DMS79 (cell line): ENCODE measurements at regions not wholly inside any gene's neighbourhood (a gene's known extent, or its start where the extent isn't known, plus 50 kb on each side); places are given as distances from the start of the nearest gene placed in this dataset.
"Not testable (repeated sequence)": the region's sequence is repeated elsewhere in the genome, so short reads cannot be mapped to it uniquely, and the experiment has no call there.

Experiments used
- DNase-seq: peaks from one replicate; lab custom pipeline; 2025; lab: John Stamatoyannopoulos, UW

GRCh38 chr2:209305746-209306196, 118.1 kb upstream of the MAP2 start:
- no peak for DNase-seq

DNA sequence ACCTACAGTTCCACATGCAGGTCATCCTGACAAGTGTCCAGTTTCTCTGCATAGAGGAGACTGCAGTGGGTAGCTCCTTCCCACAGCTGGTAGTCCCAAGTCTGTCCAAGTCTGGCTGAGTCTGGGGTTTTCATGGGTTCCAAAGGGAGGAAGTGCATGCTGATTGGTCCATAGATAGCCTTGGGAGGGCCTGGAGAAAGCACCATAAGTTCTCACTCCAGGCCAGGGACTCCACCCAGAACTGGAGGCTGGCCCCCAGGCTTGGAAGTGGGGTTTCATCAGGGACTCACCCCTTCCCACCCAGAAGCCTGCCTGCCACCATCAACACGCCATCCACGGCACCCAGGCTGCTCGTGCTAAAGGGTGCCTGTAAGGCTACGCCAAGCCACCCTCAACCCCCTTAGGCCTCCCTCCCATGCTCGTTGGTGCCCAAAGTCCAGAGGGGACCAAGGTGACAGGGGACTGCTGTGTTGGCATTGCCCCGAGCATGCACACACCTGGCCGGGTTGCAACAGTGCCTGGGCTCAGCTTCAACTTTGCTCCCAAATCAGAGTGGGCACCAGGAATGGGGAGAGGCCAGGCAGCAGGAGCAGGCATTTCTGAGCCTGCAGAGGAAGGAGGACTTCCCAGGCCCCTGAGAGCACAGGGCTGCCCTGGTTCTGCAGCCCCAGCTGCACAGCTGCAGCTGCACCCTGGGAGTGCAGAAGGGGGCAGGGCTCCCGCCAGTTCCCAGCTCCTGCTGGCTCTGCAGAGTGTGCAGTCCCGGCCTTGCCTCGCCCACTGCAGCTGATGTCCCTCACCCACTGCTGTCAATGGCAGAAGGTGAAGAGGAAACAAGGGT, 116.5 kb upstream of the MAP2 start:
- no peak for DNase-seq

GRCh38 chr2:209308415-209308814, 115.4 kb upstream of the MAP2 start:
- no peak for DNase-seq

- DNase-seq: no peak
These were observed 111.9 kb upstream of the MAP2 start for GRCh38 chr2:209311948-209312347.

GRCh38 chr2:209312450-209312849, 111.4 kb upstream of the MAP2 start:
- DNase-seq: not testable (repeated sequence)

DNA sequence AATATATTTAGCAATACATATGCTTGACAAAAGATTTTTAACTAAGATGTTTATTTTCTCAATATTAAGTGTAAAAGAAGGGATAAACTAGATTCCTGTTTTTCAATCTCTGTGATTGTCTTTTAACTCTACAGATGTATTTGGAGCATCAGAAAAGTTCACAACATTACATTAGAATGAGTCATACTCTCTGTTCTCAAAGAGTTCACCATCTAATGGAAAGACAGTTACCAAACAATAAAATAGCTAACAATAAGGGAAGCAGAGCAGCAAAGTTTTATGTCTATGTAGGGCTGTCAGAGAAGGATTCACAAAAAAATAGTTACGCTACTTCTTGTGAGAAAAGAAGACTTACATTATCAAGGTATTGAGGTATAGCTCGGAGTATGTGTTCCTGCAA, 109.2 kb upstream of the MAP2 start:
- DNase-seq: no peak

GRCh38 chr2:209316141-209316540, 107.7 kb upstream of the MAP2 start:
- no peak for DNase-seq

DNA sequence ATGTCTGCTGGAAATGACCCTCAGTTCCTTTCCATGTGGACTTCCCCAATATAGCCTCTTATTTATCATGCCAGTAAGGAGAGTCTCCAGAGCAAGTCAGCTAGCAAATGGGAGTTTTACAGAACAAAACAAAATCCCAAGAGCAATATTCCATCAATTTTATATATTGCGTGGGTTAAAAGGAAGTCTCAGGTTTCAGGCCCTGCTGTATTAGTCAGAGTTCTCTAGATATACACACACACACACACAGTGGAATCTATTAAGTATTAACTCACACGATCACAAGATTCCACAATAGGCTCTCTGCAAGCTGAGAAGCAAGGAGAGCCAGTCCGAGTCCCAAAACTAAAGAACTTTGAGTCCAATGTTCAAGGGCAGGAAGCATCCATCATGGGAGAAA, 102.8 kb upstream of the MAP2 start:
- no peak for DNase-seq

DNA sequence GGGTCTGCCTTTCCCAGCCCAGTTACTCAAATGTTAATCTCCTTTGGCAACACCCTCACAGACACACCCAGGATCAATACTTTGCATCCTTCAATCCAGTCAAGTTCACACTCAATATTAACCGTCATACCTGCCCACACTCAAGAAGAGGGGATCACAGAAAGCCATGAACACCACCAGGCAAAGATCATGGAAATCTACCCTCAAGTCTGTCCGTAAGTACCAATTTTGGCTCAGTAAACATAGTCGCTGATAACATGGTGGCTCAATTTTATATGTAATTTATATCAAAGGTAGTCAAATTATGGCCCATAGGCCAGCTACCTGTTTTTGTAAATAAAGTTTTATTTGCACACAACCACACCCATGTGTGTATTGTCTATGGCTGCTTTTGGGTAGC, 102.3 kb upstream of the MAP2 start:
- DNase-seq: no peak

DNA sequence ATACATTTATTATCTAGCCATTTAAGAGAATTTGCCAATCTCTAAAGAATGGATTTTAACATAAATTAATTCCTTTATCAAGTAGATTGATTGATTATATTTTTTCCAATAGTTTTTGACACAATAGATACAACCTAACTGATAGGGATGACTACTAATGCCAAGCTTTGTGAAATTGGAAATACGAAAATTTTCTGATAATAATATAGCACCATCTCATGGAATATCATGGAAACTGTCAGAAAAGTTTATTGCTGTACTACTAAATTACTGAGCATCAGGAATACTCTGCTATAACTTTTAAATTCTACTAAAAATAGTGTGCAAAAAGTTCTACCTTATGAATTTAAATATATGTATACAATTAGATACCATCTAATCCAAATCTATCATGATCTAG, 101.8 kb upstream of the MAP2 start:
- no peak for DNase-seq

- DNase-seq: no peak
These were observed 100.8 kb upstream of the MAP2 start for GRCh38 chr2:209322905-209323512.

DNA sequence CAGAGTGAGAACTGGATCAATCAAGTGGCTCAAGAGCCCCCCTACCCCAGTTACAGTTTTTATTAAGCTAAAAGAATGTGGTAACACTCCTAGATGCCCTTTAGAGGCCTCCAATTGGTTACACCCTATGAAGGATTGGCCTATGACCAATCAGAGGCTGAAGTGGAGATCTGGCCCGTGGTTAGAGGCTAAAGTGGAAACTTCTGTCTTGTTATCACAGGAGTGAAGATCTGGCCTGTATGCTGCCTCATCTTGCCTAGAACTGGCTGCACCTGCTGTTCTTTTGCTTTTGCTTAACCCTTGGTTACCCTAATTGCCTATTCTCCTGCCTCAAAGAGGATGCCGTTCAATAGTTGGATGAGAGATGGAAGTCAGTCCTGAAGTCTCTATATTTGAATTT, 100.1 kb upstream of the MAP2 start:
- no peak for DNase-seq

GRCh38 chr2:209324281-209324680, 99.6 kb upstream of the MAP2 start:
- DNase-seq: no peak

DNA sequence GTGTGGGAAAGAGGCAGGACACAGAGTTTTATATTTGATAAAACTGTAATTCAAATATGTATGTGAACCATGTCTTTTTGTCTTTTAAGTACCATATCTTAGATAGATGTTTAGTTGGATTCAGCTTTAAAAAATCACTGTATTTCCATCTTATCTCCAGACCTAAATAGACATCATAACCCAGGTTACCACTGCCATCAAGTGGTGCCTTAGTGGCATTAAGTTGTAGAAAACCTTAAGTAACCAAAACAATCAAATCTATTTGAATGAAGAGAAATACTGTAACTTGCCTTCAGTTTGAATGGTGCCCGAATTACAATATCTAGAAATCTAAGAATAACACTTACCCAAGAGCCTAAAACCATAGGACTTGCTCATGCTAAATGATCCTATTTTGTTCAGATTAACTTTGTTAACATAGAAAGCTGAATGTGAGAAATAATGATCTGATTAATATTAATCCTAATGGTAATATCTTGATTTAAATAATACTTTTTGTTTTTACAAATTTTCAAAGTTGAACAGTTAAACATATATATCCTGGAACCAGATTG, 92.5 kb upstream of the MAP2 start:
- DNase-seq: no peak

GRCh38 chr2:209334188-209335017, 89.4 kb upstream of the MAP2 start:
- DNase-seq: peak; percentile 41

GRCh38 chr2:209340522-209340921, 83.3 kb upstream of the MAP2 start:
- DNase-seq: no peak

GRCh38 chr2:209344349-209344748, 79.5 kb upstream of the MAP2 start:
- no peak for DNase-seq

- peak; percentile 31 for DNase-seq
These were observed 75.4 kb upstream of the MAP2 start for GRCh38 chr2:209348433-209348832.

DNA sequence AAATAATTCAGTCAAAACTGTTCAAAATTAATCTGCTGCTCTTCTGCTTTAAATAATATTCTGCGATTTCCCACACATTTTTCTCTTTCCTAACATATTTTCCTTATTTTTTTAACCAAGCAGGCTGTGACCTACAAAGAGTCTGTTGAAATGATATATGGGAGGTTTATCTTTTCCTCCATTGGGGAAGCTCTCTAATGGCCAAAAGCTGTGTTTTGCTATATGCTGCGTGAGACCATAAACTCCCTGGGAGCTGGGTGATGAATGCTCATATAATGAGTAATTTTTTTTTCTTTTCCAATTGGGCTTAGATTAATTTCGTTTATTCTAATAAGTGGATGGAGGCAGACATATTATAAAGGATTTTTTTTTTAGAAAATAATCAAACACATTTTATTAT, 72.2 kb upstream of the MAP2 start:
- no peak for DNase-seq

- no peak for DNase-seq
These were observed 64.9 kb upstream of the MAP2 start for GRCh38 chr2:209358992-209359391.

DNA sequence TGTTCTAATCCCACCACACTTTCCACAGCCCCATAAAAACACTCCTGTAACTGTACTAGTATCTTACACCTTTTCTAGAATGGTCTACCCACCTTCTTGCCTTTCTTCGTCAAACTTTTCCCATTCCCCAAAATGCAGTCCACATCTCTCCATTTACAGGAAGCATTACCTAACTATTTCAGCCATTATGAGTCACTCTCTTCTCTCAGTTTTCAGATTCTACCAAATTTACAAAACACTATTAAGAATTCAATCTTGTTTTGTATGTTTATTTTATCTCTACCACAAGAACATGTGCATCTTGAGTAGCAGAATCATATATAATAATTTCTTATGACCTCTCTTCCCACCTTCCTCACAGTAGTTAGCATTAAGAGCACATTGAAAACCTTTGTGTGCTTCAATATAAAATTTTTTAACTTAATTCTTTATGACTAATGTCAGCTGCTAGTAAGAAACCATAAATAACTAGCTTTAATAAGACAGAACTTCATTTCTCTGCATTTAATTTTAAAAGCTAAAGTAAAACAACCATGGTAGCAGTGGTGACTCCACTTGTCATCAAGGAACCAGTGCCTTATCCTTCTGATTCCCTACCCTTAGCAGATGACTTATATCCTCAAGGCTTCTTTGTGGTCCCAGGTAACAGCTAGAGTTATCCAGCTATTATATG, 56.6 kb upstream of the MAP2 start:
- DNase-seq: no peak

- no peak for DNase-seq
These were observed 55.4 kb upstream of the MAP2 start for GRCh38 chr2:209368406-209368805.
